AG09309 (cell line): ENCODE measurements at regions not wholly inside any gene's neighbourhood (a gene's known extent, or its start where the extent isn't known, plus 50 kb on each side); places are given as distances from the start of the nearest gene placed in this dataset.

Experiments
- DNase-seq: peaks from one replicate; pipeline ENCODE4 v3.0.0-alpha.2; 2010; ENCODE audit warnings: low read depth
- H3K4me3 ChIP-seq: 2 replicates; pipeline ENCODE4 v1.5.1; 2011; ENCODE audit warnings: mild to moderate bottlenecking, low read depth, low read length, moderate library complexity; ENCODE audit not compliant: control insufficient read depth
- TF ChIP-seq, protein P1 (sequence below): IDR thresholded peaks from 2 replicates; pipeline ENCODE4 v1.5.1; 2011; ENCODE audit warnings: mild to moderate bottlenecking, low read depth, low read length, inconsistent platforms; ENCODE audit not compliant: insufficient read depth, control insufficient read depth; ENCODE audit errors: missing control alignments

GRCh38 chrX:122565952-122566351, 618.1 kb upstream of the GRIA3 start:
- TF ChIP-seq, protein P1, sequence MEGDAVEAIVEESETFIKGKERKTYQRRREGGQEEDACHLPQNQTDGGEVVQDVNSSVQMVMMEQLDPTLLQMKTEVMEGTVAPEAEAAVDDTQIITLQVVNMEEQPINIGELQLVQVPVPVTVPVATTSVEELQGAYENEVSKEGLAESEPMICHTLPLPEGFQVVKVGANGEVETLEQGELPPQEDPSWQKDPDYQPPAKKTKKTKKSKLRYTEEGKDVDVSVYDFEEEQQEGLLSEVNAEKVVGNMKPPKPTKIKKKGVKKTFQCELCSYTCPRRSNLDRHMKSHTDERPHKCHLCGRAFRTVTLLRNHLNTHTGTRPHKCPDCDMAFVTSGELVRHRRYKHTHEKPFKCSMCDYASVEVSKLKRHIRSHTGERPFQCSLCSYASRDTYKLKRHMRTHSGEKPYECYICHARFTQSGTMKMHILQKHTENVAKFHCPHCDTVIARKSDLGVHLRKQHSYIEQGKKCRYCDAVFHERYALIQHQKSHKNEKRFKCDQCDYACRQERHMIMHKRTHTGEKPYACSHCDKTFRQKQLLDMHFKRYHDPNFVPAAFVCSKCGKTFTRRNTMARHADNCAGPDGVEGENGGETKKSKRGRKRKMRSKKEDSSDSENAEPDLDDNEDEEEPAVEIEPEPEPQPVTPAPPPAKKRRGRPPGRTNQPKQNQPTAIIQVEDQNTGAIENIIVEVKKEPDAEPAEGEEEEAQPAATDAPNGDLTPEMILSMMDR, result no peak
- peak; percentile 93 for DNase-seq
- no peak overlapping the region for H3K4me3 ChIP-seq

GRCh38 chrX:122566401-122566800, 617.7 kb upstream of the GRIA3 start:
- DNase-seq, result no peak
- H3K4me3 ChIP-seq, result no peak overlapping the region
- TF ChIP-seq, protein P1, result no peak

- no peak for DNase-seq
- TF ChIP-seq, protein P1, result no peak
- no peak overlapping the region for H3K4me3 ChIP-seq
Measured at GRCh38 chrX:122567911-122568310, 616.2 kb upstream of the GRIA3 start.

GRCh38 chrX:122572461-122572860, 611.6 kb upstream of the GRIA3 start:
- peak; percentile 21 for DNase-seq
- TF ChIP-seq, protein P1, result no peak
- no peak overlapping the region for H3K4me3 ChIP-seq

DNA sequence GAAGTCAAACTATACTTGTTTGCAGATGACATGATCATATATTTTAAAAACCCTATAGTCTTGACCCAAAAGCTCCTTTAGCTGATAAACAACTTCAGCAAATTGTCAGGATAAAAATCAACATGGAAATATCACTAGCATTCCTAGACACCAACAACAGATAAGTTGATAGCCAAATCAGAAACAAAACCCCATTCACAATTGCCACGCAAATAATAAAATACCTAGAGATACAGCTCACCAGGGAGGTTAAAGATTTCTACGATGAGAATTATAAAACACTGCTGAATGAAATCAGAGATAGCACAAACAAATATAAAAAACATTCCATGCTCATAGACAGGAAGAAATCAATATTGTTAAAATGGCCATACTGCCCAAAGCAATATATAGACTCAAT, 605.0 kb upstream of the GRIA3 start:
- no peak for DNase-seq
- no peak overlapping the region for H3K4me3 ChIP-seq
- TF ChIP-seq, protein P1, result no peak

DNA sequence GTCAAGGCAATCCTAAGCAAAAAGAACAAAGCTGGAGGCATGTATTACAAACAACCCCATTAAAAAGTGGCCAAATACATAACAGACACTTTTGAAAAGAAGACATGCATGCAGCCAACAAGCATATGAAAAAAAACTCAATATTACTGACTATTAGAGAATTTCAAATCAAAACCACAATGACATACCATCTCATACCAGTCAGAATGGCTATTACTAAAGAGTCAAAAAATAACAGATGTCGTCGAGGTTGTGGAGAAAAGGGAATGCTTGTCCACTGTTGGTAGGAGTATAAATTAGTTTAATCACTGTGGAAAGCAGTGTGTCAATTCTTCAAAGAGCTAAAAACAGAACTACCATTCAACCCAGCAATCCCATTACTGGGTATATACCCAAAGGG, 604.6 kb upstream of the GRIA3 start:
- TF ChIP-seq, protein P1, result no peak
- H3K4me3 ChIP-seq, result no peak overlapping the region
- peak; percentile 23 for DNase-seq
